Epithelial cell of esophagus (primary cell): ENCODE measurements at regions not wholly inside any gene's neighbourhood (a gene's known extent, or its start where the extent isn't known, plus 50 kb on each side); places are given as distances from the start of the nearest gene placed in this dataset.
"Not testable (repeated sequence)": the region's sequence is repeated elsewhere in the genome, so short reads cannot be mapped to it uniquely, and the experiment has no call there.

ENCODE experiments used
- DNase-seq: peaks from one replicate; pipeline ENCODE4 v3.0.0; 2010; ENCODE audit warnings: low read depth
- H3K4me3 ChIP-seq: 2 replicates; pipeline ENCODE4 v1.5.1; 2011; ENCODE audit warnings: mild to moderate bottlenecking, low read length, control low read depth
- CTCF ChIP-seq: IDR thresholded peaks from 2 replicates; pipeline ENCODE4 v1.5.1; 2011; ENCODE audit warnings: low read depth, mild to moderate bottlenecking, low read length, control low read depth, inconsistent platforms; ENCODE audit not compliant: insufficient read depth; ENCODE audit errors: missing control alignments

DNA sequence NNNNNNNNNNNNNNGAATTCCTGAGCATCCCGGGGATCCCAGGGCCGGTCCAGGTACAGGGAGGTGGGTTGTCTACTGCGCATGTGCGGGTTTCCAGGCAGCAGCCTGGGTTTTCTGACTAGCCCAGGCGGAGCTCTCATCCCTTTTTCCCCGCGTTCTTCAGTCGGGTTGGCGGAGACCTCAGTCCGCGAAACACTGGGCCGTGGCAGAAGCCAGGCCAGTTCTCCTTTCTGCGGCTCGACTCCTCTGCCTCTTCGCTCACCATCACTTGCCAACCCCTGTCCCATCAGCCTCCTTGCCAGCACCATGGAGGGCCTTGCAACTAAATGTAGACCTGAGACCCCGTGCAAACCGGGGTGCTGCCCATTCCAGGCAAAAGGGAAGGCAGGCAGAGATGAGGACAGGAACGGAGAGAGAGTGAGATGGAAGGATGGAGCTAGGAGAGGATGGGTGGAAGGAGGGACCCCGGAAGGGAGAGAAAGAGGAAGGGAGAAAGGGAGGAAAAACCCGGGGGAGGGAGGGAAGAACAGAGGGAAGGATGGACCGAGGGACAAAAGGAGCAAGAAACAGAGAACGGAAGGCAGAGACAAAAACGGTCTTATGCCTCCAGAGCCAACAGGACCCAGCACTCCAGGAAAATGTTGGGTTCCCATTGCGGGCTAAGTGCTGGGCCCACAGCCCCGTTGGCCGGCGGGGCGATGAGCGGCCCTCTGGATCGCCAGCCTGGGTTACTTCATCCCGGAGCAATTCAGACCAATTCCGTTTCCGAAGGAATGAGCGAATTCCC is 445.4 kb upstream of the DEFB115 start:
- no peak for TF ChIP-seq CTCF
- peak overlapping the region; percentile 23 for H3K4me3 ChIP-seq
- DNase-seq: peak; percentile 61

DNA sequence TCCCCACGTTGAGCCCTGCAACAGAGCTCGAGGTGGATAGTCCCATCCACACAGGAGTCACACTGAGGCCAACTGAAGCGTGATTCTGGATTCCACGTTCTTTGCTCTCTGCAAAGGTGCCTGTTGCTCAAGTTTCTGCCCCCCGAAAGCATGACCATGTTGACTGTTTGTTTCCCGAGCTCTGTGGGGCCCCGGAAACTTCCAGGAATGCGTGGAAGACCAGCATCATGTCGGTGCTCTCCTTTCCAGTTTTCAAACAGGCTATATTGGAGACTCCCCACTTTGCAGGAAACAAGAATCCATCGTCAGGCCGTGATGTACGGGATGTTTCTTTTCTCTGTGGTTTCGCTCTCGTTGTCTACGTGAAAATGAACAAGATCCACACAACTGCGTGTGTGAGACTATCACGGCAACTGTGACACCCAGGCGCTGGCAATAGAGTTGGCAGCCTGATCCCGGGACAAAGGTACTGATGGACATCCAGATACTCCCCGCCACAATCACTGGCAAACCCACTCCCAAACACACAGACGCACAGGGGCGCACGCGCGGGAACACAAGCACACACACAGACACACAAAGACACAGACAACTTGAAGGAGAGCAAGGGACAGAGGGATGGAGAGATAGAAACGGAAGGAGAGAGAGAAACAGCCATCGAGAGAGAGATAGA is 444.6 kb upstream of the DEFB115 start:
- no peak for DNase-seq
- no peak for TF ChIP-seq CTCF
- no peak overlapping the region for H3K4me3 ChIP-seq

GRCh38 chr20:30813412-30814311 is 443.8 kb upstream of the DEFB115 start:
- DNase-seq: not testable (repeated sequence)

DNA sequence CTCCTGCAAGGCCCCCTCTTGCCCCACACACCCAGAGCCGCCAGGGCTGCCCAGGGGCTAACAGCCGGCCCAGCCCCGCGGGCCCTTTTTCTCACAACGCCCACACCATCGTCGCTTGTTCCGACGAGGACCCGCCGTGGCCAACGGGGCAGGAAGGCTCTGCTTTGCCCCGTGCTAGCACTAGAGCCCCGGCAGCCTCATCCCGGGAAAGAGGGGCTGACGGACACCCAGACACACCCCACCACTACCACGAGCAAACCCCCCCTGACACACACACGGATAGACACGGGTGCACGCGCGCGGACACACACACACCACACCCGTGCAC is 443.2 kb upstream of the DEFB115 start:
- not testable (repeated sequence) for DNase-seq, H3K4me3 ChIP-seq

More at GRCh38 chr20:30813412-30814311, 443.8 kb upstream of the DEFB115 start:
- not testable (repeated sequence) for H3K4me3 ChIP-seq

GRCh38 chr20:30815027-30815576 is 442.4 kb upstream of the DEFB115 start:
- DNase-seq, H3K4me3 ChIP-seq: not testable (repeated sequence)

- DNase-seq: no peak
- no peak overlapping the region for H3K4me3 ChIP-seq
- TF ChIP-seq CTCF: no peak
Observed at GRCh38 chr20:30815577-30816181, 441.8 kb upstream of the DEFB115 start.

DNA sequence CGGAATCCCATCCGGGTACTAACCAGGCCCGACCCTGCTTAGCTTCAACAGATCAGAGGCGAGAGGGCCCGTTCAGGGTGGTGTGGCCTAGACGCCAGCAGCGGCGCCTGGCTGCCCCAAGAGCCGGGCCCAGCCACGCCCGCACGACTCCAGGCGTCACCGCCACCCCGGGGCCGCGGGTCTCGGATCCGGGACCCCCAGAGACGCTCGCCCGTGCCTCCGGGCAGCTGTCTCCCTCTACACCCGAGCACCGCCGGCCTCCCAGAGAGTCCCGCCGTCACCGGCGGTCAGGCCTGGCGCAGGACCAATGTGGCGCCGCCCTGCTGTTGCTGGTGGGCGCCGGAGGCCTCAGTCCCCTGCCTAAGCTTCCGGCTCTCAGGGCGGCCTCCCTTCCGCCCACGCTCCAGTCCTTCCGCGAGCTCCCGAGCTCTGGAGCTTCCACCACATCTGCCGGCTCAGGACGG is 441.2 kb upstream of the DEFB115 start:
- no peak overlapping the region for H3K4me3 ChIP-seq
- TF ChIP-seq CTCF: no peak
- no peak for DNase-seq

DNA sequence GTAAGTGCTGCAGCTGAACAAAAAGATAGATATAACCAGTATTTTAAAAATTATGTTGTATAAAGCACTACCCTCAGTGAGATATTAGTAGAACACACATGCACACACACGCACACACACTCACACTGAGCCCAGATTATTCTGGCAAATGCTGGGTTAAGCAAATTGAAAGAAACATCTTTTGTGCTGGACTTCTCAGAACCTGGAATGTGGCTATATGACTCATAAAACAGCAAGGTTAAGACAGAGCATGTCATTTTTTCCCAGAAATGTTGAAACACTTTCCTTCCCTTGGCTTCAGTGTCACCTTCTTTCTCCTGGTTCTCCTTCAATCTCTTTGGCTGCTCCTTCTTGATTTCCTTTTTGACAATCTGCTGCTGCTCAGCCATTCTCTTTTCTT is 435.8 kb upstream of the DEFB115 start:
- H3K4me3 ChIP-seq, DNase-seq: not testable (repeated sequence)

DNA sequence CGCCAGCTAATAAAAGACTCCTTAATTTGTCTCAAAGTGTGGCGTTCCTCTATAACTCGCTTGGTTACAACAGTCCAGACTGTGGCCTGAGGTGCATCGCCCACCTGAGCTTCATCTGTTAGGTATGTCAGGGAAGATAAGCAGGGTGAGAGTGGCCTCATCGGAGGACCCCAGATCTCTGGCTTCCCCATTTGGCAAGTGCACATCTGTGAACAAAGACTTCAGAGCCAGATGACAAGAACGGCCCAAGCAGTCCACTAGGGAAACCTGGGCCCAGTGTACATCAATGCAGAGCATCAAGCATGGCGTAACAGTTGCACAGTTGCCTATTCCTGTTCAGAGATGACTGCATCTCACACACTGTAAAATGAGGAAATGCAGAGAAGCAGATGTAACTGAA is 432.8 kb upstream of the DEFB115 start:
- DNase-seq: not testable (repeated sequence)

DNA sequence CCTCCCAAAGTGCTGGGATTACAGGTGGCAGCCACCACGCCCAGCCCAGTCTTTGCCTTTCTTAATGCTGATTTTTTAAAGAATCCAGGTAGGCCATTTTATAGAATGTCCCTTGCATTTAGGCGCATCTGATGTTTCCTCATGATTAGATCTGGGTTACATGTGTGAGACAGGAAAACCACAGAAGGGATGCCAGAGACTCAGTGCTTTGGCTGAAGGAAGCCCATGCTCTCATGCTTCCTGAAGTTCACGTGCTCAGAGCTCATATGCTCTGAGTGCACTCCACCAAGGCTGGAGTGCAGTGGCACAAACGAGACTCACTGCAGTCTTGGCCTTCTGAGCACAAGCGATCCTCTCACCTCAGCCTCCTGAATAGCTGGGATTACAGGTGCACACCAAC is 411.5 kb upstream of the DEFB115 start:
- not testable (repeated sequence) for H3K4me3 ChIP-seq, DNase-seq

More for the DNA sequence above, 432.8 kb upstream of the DEFB115 start:
- not testable (repeated sequence) for H3K4me3 ChIP-seq

DNA sequence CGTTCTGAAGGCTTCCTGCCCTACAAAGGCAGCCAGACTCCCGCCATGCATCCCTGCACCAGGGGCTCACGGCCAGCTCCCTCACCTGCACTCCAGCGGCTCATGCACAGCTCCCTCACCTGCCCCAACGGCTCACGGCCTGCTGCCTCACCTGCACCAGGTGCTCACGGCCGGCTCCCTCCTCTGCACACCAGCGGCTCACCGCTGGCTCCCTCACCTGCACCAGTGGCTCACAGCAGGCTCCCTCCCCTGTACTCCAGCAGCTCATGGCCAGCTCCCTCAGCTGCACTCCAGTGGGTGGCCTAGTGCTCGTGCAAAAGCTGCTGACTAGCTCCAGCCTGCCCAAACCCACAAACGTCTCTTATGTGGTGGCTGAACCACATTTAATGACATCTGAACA is 389.2 kb upstream of the DEFB115 start:
- not testable (repeated sequence) for H3K4me3 ChIP-seq, DNase-seq

GRCh38 chr20:30871127-30871526 is 386.3 kb upstream of the DEFB115 start:
- H3K4me3 ChIP-seq, DNase-seq: not testable (repeated sequence)

DNA sequence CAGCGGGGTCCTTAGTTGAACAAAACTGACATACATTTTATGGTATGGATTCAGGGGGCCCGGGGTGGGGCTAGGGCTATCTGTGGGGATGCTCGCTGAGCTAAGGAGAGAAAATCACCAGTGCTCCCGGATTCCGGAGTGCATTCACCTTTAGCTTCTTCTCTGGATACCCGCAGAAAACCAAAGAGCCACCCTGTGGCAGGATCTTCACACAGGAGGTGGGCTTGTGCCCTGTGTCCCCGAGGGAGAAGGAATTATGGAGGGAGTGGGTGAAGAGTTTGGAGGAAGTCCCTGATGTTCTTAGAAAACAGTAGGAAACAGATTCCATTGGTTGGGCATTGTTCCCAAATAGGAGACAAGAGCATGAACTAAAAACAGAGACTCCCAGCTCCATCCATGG is 385.2 kb upstream of the DEFB115 start:
- DNase-seq, H3K4me3 ChIP-seq: not testable (repeated sequence)
